Lower leg skin (tissue), 3 donors: ENCODE measurements at regions not wholly inside any gene's neighbourhood (a gene's known extent, or its start where the extent isn't known, plus 50 kb on each side); places are given as distances from the start of the nearest gene placed in this dataset.
A peak's percentile ranks its signal among the peaks of the same experiment; 100 is the strongest.

Experiments used
- POLR2A ChIP-seq, 2 donors: fragments of 450-650 bp; IDR thresholded peaks; one replicate each; pipeline ENCODE4 v1.6.1; 2016 to 2017; ENCODE audit warnings: antibody characterized with exemption in 2 of 2, mild to moderate bottlenecking in 1 of 2, moderate library complexity in 1 of 2
- TF ChIP-seq, protein P1 (sequence below), 3 donors: fragments of 450-650 bp; IDR thresholded peaks; one replicate each; pipeline ENCODE4 v1.5.1; 2016; ENCODE audit warnings: antibody characterized with exemption in 3 of 3, mild to moderate bottlenecking in 3 of 3, moderate library complexity in 2 of 3

DNA sequence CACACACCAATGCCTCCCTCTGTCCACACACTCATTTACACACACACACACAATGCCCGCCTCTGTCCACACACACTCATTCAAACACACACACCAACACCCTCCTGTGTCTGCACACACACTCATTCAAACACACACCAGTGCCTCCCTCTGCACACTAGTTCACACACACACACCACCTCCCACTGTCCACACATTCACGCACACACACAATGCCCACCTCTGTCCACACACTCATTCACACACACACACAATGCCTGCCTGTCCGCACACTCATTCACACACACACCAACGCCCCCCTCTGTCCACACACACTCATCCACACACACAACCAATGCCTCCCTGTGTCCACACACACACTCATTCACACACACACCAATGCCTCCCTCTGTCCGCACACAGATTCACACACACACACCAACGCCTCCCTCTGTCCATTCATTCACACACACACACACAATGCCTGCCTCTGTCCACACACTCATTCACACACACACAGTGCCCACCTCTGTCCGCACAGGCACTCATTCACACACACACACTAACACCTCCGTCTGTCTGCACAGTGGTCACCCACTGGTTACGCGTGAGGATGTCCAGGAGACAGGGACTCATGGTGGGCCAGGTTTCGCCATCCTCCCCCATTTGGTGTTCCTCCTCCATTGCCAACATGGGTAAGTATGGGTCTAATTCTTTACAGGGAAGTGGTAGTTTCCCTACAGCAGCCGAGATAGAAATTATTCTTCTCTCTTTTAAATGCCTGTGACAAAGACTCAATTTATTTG lies 62.4 kb upstream of the THBS2 start:
- TF ChIP-seq POLR2A (IDR thresholded peaks at IDR 0.05): no peak
- TF ChIP-seq, protein P1, sequence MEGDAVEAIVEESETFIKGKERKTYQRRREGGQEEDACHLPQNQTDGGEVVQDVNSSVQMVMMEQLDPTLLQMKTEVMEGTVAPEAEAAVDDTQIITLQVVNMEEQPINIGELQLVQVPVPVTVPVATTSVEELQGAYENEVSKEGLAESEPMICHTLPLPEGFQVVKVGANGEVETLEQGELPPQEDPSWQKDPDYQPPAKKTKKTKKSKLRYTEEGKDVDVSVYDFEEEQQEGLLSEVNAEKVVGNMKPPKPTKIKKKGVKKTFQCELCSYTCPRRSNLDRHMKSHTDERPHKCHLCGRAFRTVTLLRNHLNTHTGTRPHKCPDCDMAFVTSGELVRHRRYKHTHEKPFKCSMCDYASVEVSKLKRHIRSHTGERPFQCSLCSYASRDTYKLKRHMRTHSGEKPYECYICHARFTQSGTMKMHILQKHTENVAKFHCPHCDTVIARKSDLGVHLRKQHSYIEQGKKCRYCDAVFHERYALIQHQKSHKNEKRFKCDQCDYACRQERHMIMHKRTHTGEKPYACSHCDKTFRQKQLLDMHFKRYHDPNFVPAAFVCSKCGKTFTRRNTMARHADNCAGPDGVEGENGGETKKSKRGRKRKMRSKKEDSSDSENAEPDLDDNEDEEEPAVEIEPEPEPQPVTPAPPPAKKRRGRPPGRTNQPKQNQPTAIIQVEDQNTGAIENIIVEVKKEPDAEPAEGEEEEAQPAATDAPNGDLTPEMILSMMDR (IDR thresholded peaks at IDR 0.05): peak in 1 of 3 donors; percentile 9
